CD8-positive, alpha-beta memory T cell (primary cell): ENCODE measurements at regions not wholly inside any gene's neighbourhood (a gene's known extent, or its start where the extent isn't known, plus 50 kb on each side); places are given as distances from the start of the nearest gene placed in this dataset.

Experiments used
- CTCF ChIA-PET: fragments of 350-600 bp; sonication (Branson Sonifier 250); formaldehyde crosslinking; loops from one replicate; lab custom pipeline; 2021; ENCODE audit warnings: antibody characterized with exemption; lab: Charles Lee
- POLR2A ChIA-PET: fragments of 350-600 bp; sonication (Branson Sonifier 250); formaldehyde crosslinking; loops from one replicate; lab custom pipeline; 2021; ENCODE audit warnings: antibody characterized with exemption; lab: Charles Lee
- DNase-seq, 5 donors: peaks; one replicate each; pipeline versions ENCODE4 v3.0.0 to v3.0.0-alpha.2; 2020 to 2022; ENCODE audit warnings: mixed read lengths in 1 of 5
- H3K27ac ChIP-seq: one replicate; pipeline ENCODE4 v1.7.0; 2013; ENCODE audit warnings: low read depth, mild to moderate bottlenecking, low read length, moderate library complexity
- H3K27me3 ChIP-seq: 2 replicates; pipeline ENCODE4 v1.7.0; 2013; ENCODE audit warnings: low read length, mild to moderate bottlenecking; ENCODE audit not compliant: insufficient read depth, poor library complexity, severe bottlenecking
- H3K36me3 ChIP-seq: 2 replicates; pipeline ENCODE4 v1.7.0; 2013; ENCODE audit warnings: mild to moderate bottlenecking, low read length, moderate library complexity; ENCODE audit not compliant: insufficient read depth
- H3K4me1 ChIP-seq: 2 replicates; pipeline ENCODE4 v1.7.0; 2013; ENCODE audit warnings: mild to moderate bottlenecking, low read length, moderate library complexity; ENCODE audit not compliant: insufficient read depth
- H3K4me3 ChIP-seq: 2 replicates; pipeline ENCODE4 v1.7.0; 2013; ENCODE audit warnings: mild to moderate bottlenecking, low read length
- H3K9me3 ChIP-seq: 2 replicates; pipeline ENCODE4 v1.7.0; 2013; ENCODE audit warnings: mild to moderate bottlenecking, low read length
- H3K27ac Mint-ChIP-seq, 8 donors: one replicate each; pipeline ENCODE4 v1.8.0; 2020 to 2021; ENCODE audit warnings: mixed read lengths in 8 of 8, mild to moderate bottlenecking in 6 of 8, inconsistent platforms in 3 of 8, moderate library complexity in 3 of 8
- H3K27me3 Mint-ChIP-seq, 2 donors: one replicate each; pipeline ENCODE4 v1.8.0; 2020 to 2021; ENCODE audit warnings: mixed read lengths in 2 of 2, mild to moderate bottlenecking in 1 of 2, moderate library complexity in 1 of 2
- H3K36me3 Mint-ChIP-seq, 3 donors: one replicate each; pipeline ENCODE4 v1.8.0; 2020 to 2021; ENCODE audit warnings: mixed read lengths in 3 of 3, inconsistent platforms in 1 of 3, mild to moderate bottlenecking in 1 of 3
- H3K4me1 Mint-ChIP-seq, 3 donors: one replicate each; pipeline ENCODE4 v1.8.0; 2020 to 2021; ENCODE audit warnings: mixed read lengths in 3 of 3, inconsistent platforms in 1 of 3, mild to moderate bottlenecking in 1 of 3
- H3K4me3 Mint-ChIP-seq, 7 donors: one replicate each; pipeline ENCODE4 v1.8.0; 2020 to 2021; ENCODE audit warnings: mixed read lengths in 7 of 7, mild to moderate bottlenecking in 6 of 7, moderate library complexity in 4 of 7, inconsistent platforms in 2 of 7
- H3K9me3 Mint-ChIP-seq, 5 donors: one replicate each; pipeline ENCODE4 v1.8.0; 2020 to 2022; ENCODE audit warnings: mixed read lengths in 5 of 5, mild to moderate bottlenecking in 3 of 5, moderate library complexity in 2 of 5, inconsistent platforms in 1 of 5

- no peaks in the 10 kb centered on the region for H3K36me3 ChIP-seq
- no peaks in the 10 kb centered on the region for H3K4me1 ChIP-seq
- no peaks in the 10 kb centered on the region for H3K27me3 ChIP-seq
- POLR2A ChIA-PET: interaction anchor here (0.6 kb wide), 1 partner anchor 1453 kb away, joined by 3 read pairs; no protein-coding TSS in a partner anchor
- H3K36me3 Mint-ChIP-seq: peaks cover 0 to 5% (median 3%) of the 10 kb centered on the region in 3 donors
- no peak overlapping the region for H3K4me3 Mint-ChIP-seq
- no peak for DNase-seq
- H3K27ac ChIP-seq: no peak overlapping the region
- H3K4me3 ChIP-seq: no peak overlapping the region
- no peaks in the 10 kb centered on the region for H3K4me1 Mint-ChIP-seq
- CTCF ChIA-PET: no interaction called here
- peaks cover 3 to 9% of the 10 kb centered on the region in 2 donors for H3K27me3 Mint-ChIP-seq
- no peaks in the 10 kb centered on the region for H3K9me3 Mint-ChIP-seq
- no peaks in the 10 kb centered on the region for H3K9me3 ChIP-seq
- no peak overlapping the region for H3K27ac Mint-ChIP-seq
Observed at GRCh38 chr20:52481443-52481842, 289.9 kb upstream of the ZFP64 start.

- ChIA-PET POLR2A (no interaction called here), CTCF (interaction anchor here (0.8 kb wide), 1 partner anchor 164 kb away, joined by 4 read pairs; no protein-coding TSS in a partner anchor)
- H3K27ac ChIP-seq: no peak overlapping the region
- Mint-ChIP-seq H3K9me3 (no peaks in the 10 kb centered on the region), H3K4me3 (no peak overlapping the region), H3K36me3 (peaks cover 0 to 5% (median 3%) of the 10 kb centered on the region in 3 donors), H3K4me1 (no peaks in the 10 kb centered on the region), H3K27ac (no peak overlapping the region), H3K27me3 (peaks cover 0 to 4% of the 10 kb centered on the region in 2 donors)
- no peaks in the 10 kb centered on the region for H3K36me3 ChIP-seq
- H3K4me3 ChIP-seq: no peak overlapping the region
- H3K9me3 ChIP-seq: no peaks in the 10 kb centered on the region
- no peaks in the 10 kb centered on the region for H3K27me3 ChIP-seq
- H3K4me1 ChIP-seq: no peaks in the 10 kb centered on the region
- no peak for DNase-seq
Observed at GRCh38 chr20:52476074-52476750, 284.6 kb upstream of the ZFP64 start.

GRCh38 chr20:52473186-52473585 is 281.6 kb upstream of the ZFP64 start:
- H3K27me3 Mint-ChIP-seq: peaks cover 0 to 3% of the 10 kb centered on the region in 2 donors
- H3K4me1 ChIP-seq: no peaks in the 10 kb centered on the region
- H3K36me3 ChIP-seq: no peaks in the 10 kb centered on the region
- H3K9me3 ChIP-seq: no peaks in the 10 kb centered on the region
- H3K27ac ChIP-seq: no peak overlapping the region
- no peaks in the 10 kb centered on the region for H3K27me3 ChIP-seq
- ChIA-PET POLR2A (no interaction called here), CTCF (no interaction called here)
- no peaks in the 10 kb centered on the region for H3K9me3 Mint-ChIP-seq
- H3K36me3 Mint-ChIP-seq: peaks cover 0 to 1% (median 0%) of the 10 kb centered on the region in 3 donors
- no peak for DNase-seq
- H3K4me3 ChIP-seq: no peak overlapping the region
- H3K4me1 Mint-ChIP-seq: no peaks in the 10 kb centered on the region
- no peak overlapping the region for H3K27ac Mint-ChIP-seq
- H3K4me3 Mint-ChIP-seq: no peak overlapping the region

DNA sequence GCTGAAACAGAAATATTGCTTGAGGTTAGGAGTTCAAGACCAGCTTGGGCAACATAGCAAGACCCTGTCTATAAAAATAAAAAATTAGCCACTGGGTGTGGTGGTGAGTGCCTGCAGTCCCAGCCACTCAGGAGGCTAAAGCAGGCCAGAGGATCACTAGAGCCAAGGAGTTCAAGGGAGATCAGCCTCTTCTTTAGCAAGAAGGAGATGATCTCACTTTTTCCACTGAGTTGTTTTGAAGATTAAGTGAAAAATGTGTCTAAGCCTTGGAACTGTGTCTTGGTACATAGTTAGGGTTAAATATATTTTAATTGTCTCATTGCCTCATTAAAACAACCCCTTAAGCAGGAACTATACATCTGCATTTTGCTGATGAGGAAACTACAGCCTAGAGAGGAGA is 279.0 kb upstream of the ZFP64 start:
- H3K27ac Mint-ChIP-seq: no peak overlapping the region

GRCh38 chr20:52469128-52469527 is 277.5 kb upstream of the ZFP64 start:
- H3K27me3 Mint-ChIP-seq: peaks cover 9 to 10% of the 10 kb centered on the region in 2 donors
- H3K4me3 ChIP-seq: no peak overlapping the region
- H3K9me3 ChIP-seq: no peaks in the 10 kb centered on the region
- CTCF ChIA-PET: no interaction called here
- peaks cover 0 to 2% (median 0%) of the 10 kb centered on the region in 5 donors for H3K9me3 Mint-ChIP-seq
- H3K27me3 ChIP-seq: no peaks in the 10 kb centered on the region
- no peak overlapping the region for H3K27ac ChIP-seq
- H3K4me1 Mint-ChIP-seq: no peaks in the 10 kb centered on the region
- H3K27ac Mint-ChIP-seq: peak overlapping the region in 1 of 8 donors; percentile 29
- H3K4me3 Mint-ChIP-seq: no peak overlapping the region
- DNase-seq: no peak
- POLR2A ChIA-PET: no interaction called here
- H3K36me3 Mint-ChIP-seq: peaks cover 0 to 6% (median 2%) of the 10 kb centered on the region in 3 donors
- no peaks in the 10 kb centered on the region for H3K36me3 ChIP-seq
- no peaks in the 10 kb centered on the region for H3K4me1 ChIP-seq

More for the DNA sequence above, 279.0 kb upstream of the ZFP64 start:
- H3K36me3 Mint-ChIP-seq: peaks cover 0 to 2% (median 0%) of the 10 kb centered on the region in 3 donors
- DNase-seq: no peak
- no peaks in the 10 kb centered on the region for H3K4me1 Mint-ChIP-seq
- peaks cover 0 to 4% of the 10 kb centered on the region in 2 donors for H3K27me3 Mint-ChIP-seq
- H3K4me3 Mint-ChIP-seq: no peak overlapping the region
- ChIA-PET CTCF (no interaction called here), POLR2A (no interaction called here)
- no peaks in the 10 kb centered on the region for H3K36me3 ChIP-seq
- H3K27ac ChIP-seq: no peak overlapping the region
- no peaks in the 10 kb centered on the region for H3K9me3 ChIP-seq
- H3K4me1 ChIP-seq: no peaks in the 10 kb centered on the region
- no peak overlapping the region for H3K4me3 ChIP-seq
- H3K9me3 Mint-ChIP-seq: no peaks in the 10 kb centered on the region
- H3K27me3 ChIP-seq: no peaks in the 10 kb centered on the region

DNA sequence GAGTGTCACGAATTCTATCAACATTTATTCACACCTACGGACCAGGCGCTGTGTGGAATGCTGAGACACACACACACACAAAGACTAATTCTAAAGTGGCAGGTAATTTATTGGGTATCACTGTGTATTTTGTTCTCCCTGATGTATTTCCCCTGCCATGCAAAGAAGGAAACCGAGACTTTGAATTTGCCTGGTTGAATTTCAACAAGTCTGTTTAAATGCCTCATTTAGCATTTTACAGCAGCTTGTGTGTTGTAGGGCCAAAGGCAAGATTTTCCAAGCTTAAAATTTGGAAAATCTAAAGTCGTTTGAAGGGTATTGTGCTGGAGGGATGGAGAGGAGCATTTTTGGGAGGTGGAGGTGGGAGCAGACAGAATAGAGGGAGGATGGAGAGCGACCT is 274.4 kb upstream of the ZFP64 start:
- H3K36me3 Mint-ChIP-seq: peaks cover 0 to 9% (median 2%) of the 10 kb centered on the region in 3 donors
- peaks cover 8 to 29% of the 10 kb centered on the region in 2 donors for H3K27me3 Mint-ChIP-seq
- ChIA-PET POLR2A (no interaction called here), CTCF (no interaction called here)
- H3K27me3 ChIP-seq: no peaks in the 10 kb centered on the region
- H3K4me1 ChIP-seq: no peaks in the 10 kb centered on the region
- peaks cover 0 to 2% (median 0%) of the 10 kb centered on the region in 5 donors for H3K9me3 Mint-ChIP-seq
- no peak overlapping the region for H3K27ac ChIP-seq
- H3K4me3 ChIP-seq: no peak overlapping the region
- H3K36me3 ChIP-seq: no peaks in the 10 kb centered on the region
- H3K4me1 Mint-ChIP-seq: no peaks in the 10 kb centered on the region
- H3K4me3 Mint-ChIP-seq: no peak overlapping the region
- H3K27ac Mint-ChIP-seq: no peak overlapping the region
- no peak for DNase-seq
- no peaks in the 10 kb centered on the region for H3K9me3 ChIP-seq

DNA sequence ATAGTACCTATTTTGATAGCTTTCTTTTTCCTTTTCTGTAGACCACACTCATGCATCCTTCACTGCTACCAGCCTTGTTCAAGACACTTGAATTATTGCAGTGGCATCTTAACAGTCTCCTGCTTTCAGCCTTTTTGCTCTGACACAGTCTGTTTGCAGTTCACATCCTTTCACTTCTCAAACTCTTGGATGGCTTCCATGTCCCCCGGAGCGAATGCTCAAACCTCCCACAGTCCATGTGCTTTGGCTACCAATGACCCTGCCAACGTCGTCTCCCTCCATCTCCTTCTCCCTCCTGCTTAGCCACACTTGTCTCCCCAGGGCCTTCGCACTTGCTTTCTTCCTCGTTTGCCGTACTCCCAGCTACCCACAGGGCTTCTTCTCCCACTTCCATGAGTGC is 270.0 kb upstream of the ZFP64 start:
- H3K27ac Mint-ChIP-seq: peak overlapping the region in 1 of 8 donors; percentile 62
- Histone ChIP-seq H3K27me3 (no peaks in the 10 kb centered on the region), H3K4me1 (no peaks in the 10 kb centered on the region), H3K36me3 (no peaks in the 10 kb centered on the region), H3K27ac (no peak overlapping the region), H3K9me3 (no peaks in the 10 kb centered on the region), H3K4me3 (no peak overlapping the region)
- H3K4me1 Mint-ChIP-seq: no peaks in the 10 kb centered on the region
- DNase-seq: no peak
- POLR2A ChIA-PET: no interaction called here
- no peak overlapping the region for H3K4me3 Mint-ChIP-seq
- H3K27me3 Mint-ChIP-seq: peaks cover 11 to 30% of the 10 kb centered on the region in 2 donors
- CTCF ChIA-PET: interaction anchor here (0.6 to 1.0 kb wide), 2 partner anchors 10 to 80 kb away, joined by 3 read pairs; no protein-coding TSS in a partner anchor
- peaks cover 0 to 10% (median 0%) of the 10 kb centered on the region in 3 donors for H3K36me3 Mint-ChIP-seq
- H3K9me3 Mint-ChIP-seq: peaks cover 0 to 2% (median 0%) of the 10 kb centered on the region in 5 donors

DNA sequence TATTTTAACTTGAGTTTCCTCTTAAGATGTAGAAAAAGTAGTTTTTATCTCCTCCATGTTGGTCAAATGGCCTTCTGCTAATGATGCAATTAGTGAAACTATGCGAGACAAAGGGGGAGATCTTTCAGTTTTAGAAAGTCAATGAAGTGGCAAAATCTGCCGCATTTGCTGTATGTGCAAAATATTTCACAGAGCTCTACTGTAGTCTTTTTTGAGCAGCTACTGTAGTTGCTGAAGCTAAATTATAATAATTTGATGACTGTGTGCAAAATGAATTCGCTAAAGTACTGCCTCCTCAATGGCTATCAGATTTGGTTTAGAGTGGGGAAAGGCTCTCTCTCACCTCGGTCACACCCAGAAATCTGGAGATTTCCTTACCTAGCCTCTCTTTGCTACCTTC is 267.6 kb upstream of the ZFP64 start:
- peaks cover 0 to 1% (median 0%) of the 10 kb centered on the region in 5 donors for H3K9me3 Mint-ChIP-seq
- no peak overlapping the region for H3K4me3 Mint-ChIP-seq
- H3K27ac ChIP-seq: no peak overlapping the region
- H3K27me3 Mint-ChIP-seq: peaks cover 5 to 24% of the 10 kb centered on the region in 2 donors
- H3K4me3 ChIP-seq: no peak overlapping the region
- CTCF ChIA-PET: no interaction called here
- no peaks in the 10 kb centered on the region for H3K27me3 ChIP-seq
- no peaks in the 10 kb centered on the region for H3K4me1 ChIP-seq
- peaks cover 0 to 4% (median 0%) of the 10 kb centered on the region in 3 donors for H3K36me3 Mint-ChIP-seq
- no peak overlapping the region for H3K27ac Mint-ChIP-seq
- no peaks in the 10 kb centered on the region for H3K4me1 Mint-ChIP-seq
- no peak for DNase-seq
- POLR2A ChIA-PET: no interaction called here
- H3K36me3 ChIP-seq: no peaks in the 10 kb centered on the region
- no peaks in the 10 kb centered on the region for H3K9me3 ChIP-seq
